ENCODE measurements at regions not wholly inside any gene's neighbourhood (a gene's known extent, or its start where the extent isn't known, plus 50 kb on each side); places are given as distances from the start of the nearest gene placed in this dataset.

DNA sequence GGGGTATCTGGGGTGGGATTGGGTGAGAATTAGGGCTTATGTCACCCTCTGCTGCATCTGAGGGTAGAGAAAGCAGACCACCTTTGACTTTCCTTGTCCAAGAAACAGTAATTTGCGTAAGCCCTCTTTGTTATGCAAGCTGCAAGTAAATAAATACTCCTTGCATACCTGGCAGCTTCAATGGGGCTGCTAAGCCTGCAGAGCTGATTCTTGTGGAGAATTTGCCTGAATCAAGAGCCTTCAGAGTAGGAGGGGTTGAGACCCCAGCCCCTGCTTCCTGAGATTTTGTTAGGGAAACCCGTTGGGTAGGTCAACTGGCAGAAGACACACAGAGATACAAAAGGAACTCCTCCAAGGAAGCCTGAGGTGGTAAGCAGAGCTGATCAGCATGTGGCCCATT is 515.1 kb downstream of the DMAC1 start:
- no peak for TF ChIP-seq CTCF (IDR thresholded peaks at IDR 0.05)
- no peak for TF ChIP-seq POLR2A (IDR thresholded peaks at IDR 0.05)

Measured in heart left ventricle (tissue), 13 donors.